T47D (cell line): ENCODE measurements at regions not wholly inside any gene's neighbourhood (a gene's known extent, or its start where the extent isn't known, plus 50 kb on each side); places are given as distances from the start of the nearest gene placed in this dataset.
"Not testable (repeated sequence)": the region's sequence is repeated elsewhere in the genome, so short reads cannot be mapped to it uniquely, and the experiment has no call there.

ENCODE experiments used
- DNase-seq, 2 experiments: peaks; one replicate each; pipeline versions ENCODE4 v3.0.0 to v3.0.0-alpha.2; 2011 to 2012; ENCODE audit warnings: low read depth in 1 of 2, low spot score in 1 of 2
- JUND ChIP-seq: IDR thresholded peaks from 2 replicates; pipeline ENCODE4 v1.6.1; 2012; ENCODE audit warnings: low read depth
- in situ Hi-C: cut with HindIII; loops from 2 replicates; pipeline ENCODE4 v1.10.0; 2016; ENCODE audit warnings: low sequenced_read_pairs, low pct_unique_long_range_greater_than_20kb

DNA sequence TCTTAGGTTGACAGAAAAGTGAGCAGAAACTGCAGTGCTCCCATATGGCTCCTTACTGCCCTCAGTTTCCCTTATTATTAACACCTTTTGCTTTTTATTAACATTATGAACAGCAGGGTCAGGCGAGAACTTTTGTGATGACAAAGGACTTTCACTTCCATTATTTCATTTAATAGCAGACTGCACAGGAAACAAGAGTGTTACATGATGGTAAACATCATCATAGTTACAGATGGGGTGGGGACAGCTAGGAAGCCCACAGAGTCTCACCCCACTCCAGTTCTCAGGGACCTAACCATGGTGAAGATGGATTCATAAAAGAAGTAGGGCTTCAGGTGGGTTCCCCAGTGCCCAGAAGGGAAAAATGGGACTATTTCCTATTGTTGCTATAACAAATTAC, 110.1 kb upstream of the PELI2 start:
- DNase-seq: no peak
- TF ChIP-seq JUND: no peak
- in situ Hi-C loops: no loop called here

DNA sequence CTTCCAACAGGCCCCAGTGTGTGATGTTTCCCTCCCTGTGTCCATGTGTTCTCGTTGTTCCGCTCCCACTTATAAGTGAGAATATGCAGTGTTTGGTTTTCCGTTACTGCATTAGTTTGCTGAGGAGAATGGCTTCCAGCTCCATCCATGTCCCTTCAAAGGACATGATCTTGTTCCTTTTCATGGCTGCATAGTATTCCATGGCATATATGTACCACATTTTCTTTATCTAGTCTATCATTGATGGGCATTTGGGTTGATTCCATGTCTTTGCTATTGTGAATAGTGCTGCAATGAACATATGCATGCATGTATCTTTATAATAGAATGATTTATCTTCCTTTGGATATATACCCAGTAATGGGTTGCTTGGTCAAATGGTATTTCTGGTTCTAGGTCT, 109.5 kb upstream of the PELI2 start:
- DNase-seq, in situ Hi-C loops: not testable (repeated sequence)

DNA sequence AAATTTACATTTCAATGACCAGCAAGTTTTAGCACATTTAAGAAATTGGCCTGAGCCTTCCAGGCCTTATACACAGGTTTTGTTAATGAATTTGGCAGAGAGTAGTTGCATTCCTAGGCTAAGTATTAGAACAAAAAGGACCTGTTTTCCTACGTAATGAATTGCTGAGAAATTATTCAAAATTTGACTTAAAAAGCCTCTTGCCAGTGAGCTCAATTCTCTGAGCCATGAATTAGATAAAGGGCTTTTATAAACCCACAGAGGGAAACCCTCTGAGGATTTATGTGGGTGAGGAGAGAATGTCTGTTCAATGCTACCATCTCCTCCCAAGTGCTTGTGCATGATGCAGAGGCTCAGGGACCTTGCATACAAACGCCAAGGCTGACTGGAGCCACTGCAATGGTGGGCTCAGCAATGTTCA, 94.5 kb upstream of the PELI2 start:
- DNase-seq: no peak
- in situ Hi-C loops: no loop called here
- no peak for TF ChIP-seq JUND

DNA sequence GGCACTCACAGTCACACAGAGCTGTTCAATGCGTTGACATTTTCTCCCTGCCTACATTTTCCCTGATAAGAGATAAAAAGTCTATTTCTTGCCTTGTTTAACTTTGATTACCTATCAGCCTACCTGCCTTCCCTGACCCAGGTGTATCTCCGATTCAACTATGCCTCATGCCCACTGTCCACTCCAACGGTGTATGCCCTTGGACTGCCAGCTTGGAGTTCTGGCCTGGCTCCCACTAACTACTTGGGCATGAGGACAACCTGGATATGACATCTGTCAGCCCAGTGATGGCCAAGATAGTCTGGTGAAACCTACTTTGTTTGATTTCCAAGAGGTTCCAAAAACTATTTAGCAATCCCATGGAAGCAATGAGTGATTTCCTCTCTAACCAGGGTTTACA, 93.0 kb upstream of the PELI2 start:
- TF ChIP-seq JUND: no peak
- in situ Hi-C loops: no loop called here
- no peak for DNase-seq

DNA sequence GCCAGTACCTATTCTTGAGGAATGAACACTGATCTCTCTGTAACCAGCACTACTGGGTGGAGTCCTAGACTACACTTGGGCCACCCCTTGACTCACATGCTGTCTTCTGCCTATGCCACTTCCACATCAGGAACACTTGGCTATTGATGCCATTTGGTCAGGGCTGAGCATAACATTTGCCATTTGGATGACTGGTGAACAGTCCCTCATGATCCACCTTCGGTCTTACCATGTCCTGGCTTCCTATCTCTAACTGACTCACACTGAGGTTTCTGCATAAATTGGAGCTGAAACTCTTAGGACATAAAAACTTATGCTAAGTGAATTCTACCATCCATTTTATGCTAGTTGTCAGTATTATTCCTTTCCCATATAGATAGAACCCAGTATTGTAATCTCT, 91.7 kb upstream of the PELI2 start:
- in situ Hi-C loops: no loop called here
- DNase-seq: no peak
- no peak for TF ChIP-seq JUND

DNA sequence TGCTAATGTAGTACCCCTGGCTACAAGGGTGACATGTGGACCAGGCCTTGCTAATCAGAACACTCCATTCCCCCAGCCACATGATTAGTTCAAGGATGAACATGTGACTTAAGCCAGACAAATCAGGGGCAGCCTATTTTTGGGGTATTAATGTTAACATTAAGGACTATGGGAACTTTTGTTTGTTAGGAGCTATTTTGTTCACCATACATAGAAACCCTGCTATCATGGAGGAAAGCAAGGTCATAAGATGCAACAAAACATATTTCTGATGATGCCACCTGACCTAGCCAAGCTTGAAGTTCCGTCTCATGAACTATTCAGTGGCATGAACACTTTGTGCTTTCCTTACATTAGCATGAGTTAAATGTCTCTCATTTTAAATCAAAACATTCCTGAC, 90.8 kb upstream of the PELI2 start:
- TF ChIP-seq JUND: no peak
- in situ Hi-C loops: no loop called here
- DNase-seq: no peak

DNA sequence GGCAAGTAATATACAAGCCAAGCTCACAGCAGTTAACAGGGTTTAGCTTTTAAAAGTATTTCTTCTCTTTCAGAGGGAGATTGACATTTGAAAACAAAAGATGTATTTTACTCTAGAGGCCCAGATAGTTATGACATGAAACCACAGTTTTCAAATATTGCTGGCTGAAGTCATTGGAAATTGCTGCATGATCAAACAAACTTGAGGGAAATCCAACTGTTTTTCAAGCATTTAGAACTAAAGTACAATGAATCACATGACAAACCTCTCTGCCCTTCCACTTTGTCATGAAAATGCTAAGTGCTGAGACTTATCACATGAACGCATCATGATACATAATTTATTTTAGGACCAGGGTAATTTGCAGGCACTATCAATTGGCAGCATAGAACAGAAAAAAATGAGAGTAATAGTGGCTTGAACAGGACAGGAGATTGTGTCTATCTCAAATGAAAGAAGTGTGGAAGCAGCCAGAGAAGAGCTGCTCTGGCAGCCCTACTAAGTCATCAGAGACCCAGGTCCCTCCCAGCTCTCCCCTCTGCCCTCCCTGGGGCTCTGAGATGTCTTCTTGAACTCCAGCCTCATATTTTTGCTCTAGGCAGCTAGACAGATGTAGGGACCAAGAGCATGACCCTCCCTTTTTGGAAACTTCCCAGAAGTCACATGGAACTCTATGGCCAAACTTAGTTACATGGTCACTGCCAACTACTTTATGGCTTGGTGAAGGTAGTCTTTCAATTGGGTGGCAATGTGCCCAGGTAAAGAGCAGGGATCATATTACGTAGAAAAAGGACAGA, 90.1 kb upstream of the PELI2 start:
- in situ Hi-C loops: no loop called here
- DNase-seq: no peak
- no peak for TF ChIP-seq JUND

DNA sequence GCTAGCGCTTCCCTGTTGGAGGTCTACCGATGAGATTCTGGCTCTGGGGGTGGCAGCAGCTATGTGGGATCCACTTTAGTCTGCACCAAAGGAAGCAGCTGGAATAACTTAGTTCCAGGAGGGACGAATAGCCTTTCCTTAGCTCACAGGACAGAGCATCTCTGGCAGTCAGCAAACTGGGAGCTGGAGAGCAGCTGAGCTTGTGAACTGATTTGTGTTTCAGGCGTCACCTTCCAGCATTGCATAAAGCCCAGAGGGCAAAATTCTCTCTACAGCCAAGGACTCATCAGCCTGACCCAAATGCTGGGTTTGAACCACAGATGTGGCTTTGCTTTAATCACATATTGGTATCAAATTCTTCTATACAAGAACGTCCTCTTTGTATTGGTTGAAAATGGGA, 81.9 kb upstream of the PELI2 start:
- no peak for TF ChIP-seq JUND
- in situ Hi-C loops: no loop called here
- no peak for DNase-seq

DNA sequence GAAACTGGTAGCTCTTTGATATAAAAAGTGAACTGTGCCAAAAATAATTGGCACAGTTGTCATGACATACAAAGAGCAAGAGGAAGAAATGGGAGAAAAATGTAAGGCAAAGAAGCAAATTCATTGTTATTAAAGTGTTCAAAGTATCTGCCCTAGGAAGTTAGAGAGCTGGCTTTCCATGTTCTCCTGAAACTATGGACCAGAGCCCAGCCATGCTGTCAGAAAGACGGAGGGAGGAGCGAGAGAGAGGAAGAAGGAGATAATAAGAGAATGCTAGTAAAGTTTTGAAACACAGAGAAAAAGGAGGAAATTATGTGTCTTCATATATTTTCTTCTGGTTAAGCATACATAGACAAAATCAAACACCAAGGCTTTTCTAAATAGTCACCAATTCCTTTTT, 78.1 kb upstream of the PELI2 start:
- no peak for TF ChIP-seq JUND
- in situ Hi-C loops: no loop called here
- DNase-seq: no peak

DNA sequence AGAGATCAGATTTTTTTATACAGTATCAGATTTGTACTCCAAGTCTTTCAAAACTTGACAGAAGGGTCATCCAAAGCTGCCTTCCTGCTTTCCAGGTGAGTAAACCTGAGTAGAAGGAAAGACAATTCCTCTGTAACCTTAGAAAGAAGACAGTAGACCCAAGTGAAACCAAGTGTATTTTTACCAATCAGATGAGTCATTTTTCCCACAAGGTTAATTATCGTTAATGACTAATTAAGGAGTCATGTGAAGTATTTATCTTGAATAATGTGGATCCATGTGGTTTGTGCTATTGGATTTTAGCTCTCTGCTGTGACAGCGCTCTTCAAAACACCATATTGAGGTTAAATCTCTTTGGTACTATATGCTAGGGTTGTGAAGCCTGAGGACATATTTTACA, 74.0 kb upstream of the PELI2 start:
- DNase-seq: no peak
- in situ Hi-C loops: no loop called here
- no peak for TF ChIP-seq JUND

DNA sequence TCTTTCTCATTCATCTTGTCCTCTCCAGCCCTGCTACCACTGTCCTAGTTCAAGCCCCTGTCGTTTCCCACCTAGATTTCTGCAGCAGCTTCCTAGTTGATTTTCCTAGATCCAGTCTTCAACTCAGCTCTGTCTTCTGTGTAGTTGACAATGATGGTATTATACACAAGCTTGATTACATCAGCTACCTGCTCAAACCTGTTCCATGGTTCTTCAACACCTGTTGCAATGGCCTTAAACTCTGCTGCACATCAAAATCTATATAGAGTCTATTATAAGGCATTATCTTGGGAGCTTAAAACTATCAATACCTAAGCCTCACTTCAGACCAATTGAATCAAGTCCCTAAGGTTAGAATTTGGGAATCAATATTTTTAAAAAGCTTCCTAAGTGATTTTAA, 71.7 kb upstream of the PELI2 start:
- no peak for TF ChIP-seq JUND
- peak in 1 of 2 experiments; percentile 8 for DNase-seq
- in situ Hi-C loops: no loop called here

DNA sequence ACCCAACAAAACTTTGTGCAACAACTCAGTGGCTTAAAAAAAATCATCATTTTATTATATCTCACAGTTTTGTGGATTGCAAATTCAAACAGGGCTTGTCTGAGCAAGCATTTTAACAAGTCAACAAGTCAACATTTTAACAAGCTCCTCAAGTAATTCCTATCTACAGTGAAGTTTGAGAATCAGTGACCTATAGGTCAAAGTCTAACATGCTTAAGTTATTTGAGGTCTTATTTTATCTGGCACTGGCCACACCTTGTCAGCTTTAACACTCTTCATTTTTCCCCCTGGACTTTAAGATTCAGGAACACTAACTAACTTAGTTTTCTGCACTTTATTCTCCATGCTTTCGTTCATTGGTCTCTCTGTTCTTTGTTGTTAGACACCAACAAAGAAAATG, 71.2 kb upstream of the PELI2 start:
- TF ChIP-seq JUND: no peak
- in situ Hi-C loops: no loop called here
- DNase-seq: no peak

DNA sequence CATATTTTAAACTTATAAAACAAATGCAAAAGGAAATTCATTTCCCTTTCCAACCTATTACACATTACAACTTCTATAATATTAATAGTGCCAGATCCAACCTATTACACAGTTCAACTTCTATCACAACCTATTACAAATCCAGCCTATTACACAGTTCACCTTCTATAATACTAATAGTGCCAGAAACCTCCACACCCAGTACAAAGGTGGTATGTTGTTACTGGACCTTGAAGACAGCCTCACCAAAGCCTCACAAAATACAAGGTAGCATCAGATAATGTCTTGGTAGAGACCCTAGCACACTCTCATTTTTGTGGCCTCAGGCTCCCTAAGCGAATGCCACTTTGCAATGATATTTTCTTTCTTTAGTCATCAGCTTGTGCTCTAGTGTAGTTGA, 68.7 kb upstream of the PELI2 start:
- in situ Hi-C loops: no loop called here
- no peak for TF ChIP-seq JUND
- DNase-seq: no peak

DNA sequence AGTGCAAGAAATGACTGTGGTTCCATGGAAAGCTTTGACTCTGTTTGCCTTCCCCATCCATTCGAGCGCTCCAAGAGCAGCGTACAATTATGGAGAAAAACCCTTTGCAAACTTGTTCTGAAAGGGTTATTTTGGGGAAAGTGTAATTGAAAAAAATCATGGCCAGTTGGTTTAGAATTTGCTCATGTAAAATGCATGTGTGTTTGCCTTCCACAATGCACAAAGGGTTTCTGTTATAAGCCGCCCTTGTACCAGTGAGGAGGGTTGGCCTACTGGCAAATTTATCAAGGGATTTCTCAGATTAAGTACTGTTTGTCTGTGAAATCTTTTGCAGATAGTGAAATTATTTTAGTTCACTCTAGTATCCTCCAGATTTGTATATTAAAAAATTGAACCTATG, 62.7 kb upstream of the PELI2 start:
- DNase-seq: no peak
- in situ Hi-C loops: no loop called here

More for the DNA sequence above, 62.7 kb upstream of the PELI2 start:
- TF ChIP-seq JUND: no peak
